Thyroid gland (tissue), 4 donors: ENCODE measurements at regions not wholly inside any gene's neighbourhood (a gene's known extent, or its start where the extent isn't known, plus 50 kb on each side); places are given as distances from the start of the nearest gene placed in this dataset.
"Not testable (repeated sequence)": the region's sequence is repeated elsewhere in the genome, so short reads cannot be mapped to it uniquely, and the experiment has no call there.

Experiments used
- DNase-seq, 2 donors: peaks; one replicate each; pipeline ENCODE4 v3.0.0-alpha.2; 2019
- H3K27ac ChIP-seq, 3 donors: fragments of 200-600 bp; sonication (generic); 1 replicate in 2 of 3; 2 replicates in 1 of 3; pipeline ENCODE4 v1.5.1; 2016 to 2019; ENCODE audit warnings: mild to moderate bottlenecking in 1 of 3, moderate library complexity in 1 of 3
- H3K27me3 ChIP-seq: fragments of 200-600 bp; sonication (generic); one replicate; pipeline ENCODE4 v1.5.1; 2019
- H3K36me3 ChIP-seq, 2 donors: fragments of 200-600 bp; sonication (generic); one replicate each; pipeline ENCODE4 v1.5.1; 2016 to 2019
- H3K4me1 ChIP-seq, 2 donors: fragments of 200-600 bp; sonication (generic); one replicate each; pipeline ENCODE4 v1.5.1; 2017 to 2019
- H3K4me3 ChIP-seq, 3 donors: fragments of 200-600 bp; sonication (generic); replicated peaks in 1 of 3; 1 replicate in 2 of 3; 2 replicates in 1 of 3; pipeline ENCODE4 v1.5.1; 2016; ENCODE audit warnings: mild to moderate bottlenecking in 1 of 3
- H3K9me3 ChIP-seq: fragments of 200-600 bp; sonication (generic); one replicate; pipeline ENCODE4 v1.5.1; 2017
- CTCF ChIP-seq, 6 experiments: fragments of 200-600 bp in 3 of 6; fragments of 450-650 bp in 3 of 6; sonication (generic) in 3 of 6; IDR thresholded peaks; one replicate each; pipeline ENCODE4 v1.5.1; 2016 to 2019; ENCODE audit warnings: antibody characterized with exemption in 6 of 6, mild to moderate bottlenecking in 2 of 6, inconsistent platforms in 1 of 6, moderate library complexity in 1 of 6
- POLR2A ChIP-seq, 2 donors: fragments of 450-650 bp; IDR thresholded peaks; one replicate each; pipeline ENCODE4 v1.6.1; 2017; ENCODE audit warnings: antibody characterized with exemption in 2 of 2, mild to moderate bottlenecking in 2 of 2, moderate library complexity in 1 of 2
- WGBS, 2 donors: methylation state at CpG; one replicate each; pipeline ENCODE4 v1.1.5; 2017; 5-methylcytosine and 5-hydroxymethylcytosine counted together
- intact Hi-C: fragments of 100-400 bp; cut with DNase I; formaldehyde crosslinking; loops from one replicate; pipeline ENCODE4 v1.15.1; 2023

GRCh38 chr2:236916651-236917050 is 169.0 kb upstream of the COPS8 start:
- H3K4me3 ChIP-seq, result no peak overlapping the region
- H3K4me1 ChIP-seq, result peaks cover 0 to 9% of the 10 kb centered on the region in 2 donors
- intact Hi-C loops, result no loop called here
- no peaks in the 10 kb centered on the region for H3K36me3 ChIP-seq
- H3K27ac ChIP-seq, result no peak overlapping the region
- no peaks in the 10 kb centered on the region for H3K27me3 ChIP-seq
- WGBS, 2 donors, result 88 to 91% methylated on average over 4 of the region's 4 CpGs
- no peaks in the 10 kb centered on the region for H3K9me3 ChIP-seq
- no peak for DNase-seq
- no peak for TF ChIP-seq CTCF (IDR thresholded peaks at IDR 0.05)
- TF ChIP-seq POLR2A (IDR thresholded peaks at IDR 0.05), result no peak

GRCh38 chr2:236917164-236917563 is 168.5 kb upstream of the COPS8 start:
- DNase-seq, result no peak
- Histone ChIP-seq H3K27me3 (no peaks in the 10 kb centered on the region), H3K36me3 (no peaks in the 10 kb centered on the region), H3K27ac (no peak overlapping the region), H3K9me3 (no peaks in the 10 kb centered on the region), H3K4me3 (no peak overlapping the region), H3K4me1 (peaks cover 0 to 9% of the 10 kb centered on the region in 2 donors)
- WGBS, 2 donors, result 78 to 86% methylated on average over 3 of the region's 3 CpGs
- intact Hi-C loops, result no loop called here
- TF ChIP-seq CTCF (IDR thresholded peaks at IDR 0.05) (no peak), POLR2A (IDR thresholded peaks at IDR 0.05) (no peak)

DNA sequence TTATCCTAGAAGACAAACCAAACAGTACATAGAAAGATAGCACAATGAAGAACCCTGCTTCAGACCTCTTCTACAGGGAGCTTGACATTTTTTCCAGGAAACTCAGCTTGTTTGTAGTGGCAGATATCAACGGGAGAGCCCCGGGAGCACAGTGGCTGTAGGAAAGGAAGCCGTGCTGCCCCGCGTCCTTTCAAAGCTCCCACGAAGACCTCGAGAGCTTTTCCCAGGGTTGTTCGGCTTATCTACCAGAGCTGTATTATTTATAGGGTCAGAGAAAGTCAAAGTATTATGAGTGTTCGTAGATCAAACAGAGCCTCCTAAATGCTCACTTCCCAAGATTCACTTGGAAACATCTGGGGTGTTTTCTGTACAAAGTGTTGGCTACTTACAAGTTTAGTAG is 167.1 kb upstream of the COPS8 start:
- Histone ChIP-seq H3K27ac (no peak overlapping the region), H3K27me3 (no peaks in the 10 kb centered on the region), H3K4me3 (no peak overlapping the region), H3K9me3 (no peaks in the 10 kb centered on the region), H3K4me1 (peaks cover 0 to 9% of the 10 kb centered on the region in 2 donors), H3K36me3 (no peaks in the 10 kb centered on the region)
- TF ChIP-seq CTCF (IDR thresholded peaks at IDR 0.05) (no peak), POLR2A (IDR thresholded peaks at IDR 0.05) (no peak)
- intact Hi-C loops, result no loop called here
- 42 to 43% methylated on average over 9 of the region's 9 CpGs for WGBS, 2 donors
- no peak for DNase-seq

- peaks cover 0 to 9% of the 10 kb centered on the region in 2 donors for H3K4me1 ChIP-seq
- intact Hi-C loops, result no loop called here
- no peak for TF ChIP-seq CTCF (IDR thresholded peaks at IDR 0.05)
- no peak for TF ChIP-seq POLR2A (IDR thresholded peaks at IDR 0.05)
- H3K9me3 ChIP-seq, result no peaks in the 10 kb centered on the region
- H3K27me3 ChIP-seq, result no peaks in the 10 kb centered on the region
- no peak overlapping the region for H3K4me3 ChIP-seq
- H3K36me3 ChIP-seq, result no peaks in the 10 kb centered on the region
- WGBS, 2 donors, result 84 to 87% methylated on average over 9 of the region's 9 CpGs
- no peak overlapping the region for H3K27ac ChIP-seq
- DNase-seq, result no peak
These were observed 166.5 kb upstream of the COPS8 start for GRCh38 chr2:236919209-236919608.

- DNase-seq, H3K4me3 ChIP-seq, intact Hi-C loops, H3K27me3 ChIP-seq, H3K9me3 ChIP-seq, H3K4me1 ChIP-seq, H3K27ac ChIP-seq, H3K36me3 ChIP-seq: not testable (repeated sequence)
- WGBS, 2 donors, result 97 to 98% methylated on average over 11 of the region's 11 CpGs
These were observed 165.8 kb upstream of the COPS8 start for GRCh38 chr2:236919801-236920379.

GRCh38 chr2:236922061-236922460 is 163.6 kb upstream of the COPS8 start:
- WGBS, 2 donors, result 96% methylated on average over 7 of the region's 7 CpGs
- no peak overlapping the region for H3K4me3 ChIP-seq
- no peak for DNase-seq

More at GRCh38 chr2:236922061-236922460, 163.6 kb upstream of the COPS8 start:
- Histone ChIP-seq H3K27ac (no peak overlapping the region), H3K9me3 (no peaks in the 10 kb centered on the region), H3K4me1 (no peaks in the 10 kb centered on the region), H3K27me3 (no peaks in the 10 kb centered on the region), H3K36me3 (no peaks in the 10 kb centered on the region)
- no peak for TF ChIP-seq CTCF (IDR thresholded peaks at IDR 0.05)
- no peak for TF ChIP-seq POLR2A (IDR thresholded peaks at IDR 0.05)
- intact Hi-C loops, result no loop called here
